Smooth muscle cell (in vitro differentiated cells): ENCODE measurements at regions not wholly inside any gene's neighbourhood (a gene's known extent, or its start where the extent isn't known, plus 50 kb on each side); places are given as distances from the start of the nearest gene placed in this dataset.

Source experiments
- DNase-seq: peaks from one replicate; lab custom pipeline; 2025; ENCODE audit not compliant: unreplicated experiment; lab: John Stamatoyannopoulos, UW
- H2AFZ ChIP-seq: fragments of 200-600 bp; sonication (generic); 2 replicates; pipeline ENCODE4 v1.6.0; 2016; ENCODE audit warnings: antibody characterized with exemption, low read depth, mild to moderate bottlenecking
- H3F3A ChIP-seq: fragments of 200-600 bp; sonication (generic); 2 replicates; pipeline ENCODE4 v1.6.0; 2017; ENCODE audit warnings: antibody characterized with exemption, low read depth
- H3K27ac ChIP-seq: fragments of 200-600 bp; sonication (generic); 2 replicates; pipeline ENCODE4 v1.5.1; 2016; ENCODE audit warnings: low read depth, mild to moderate bottlenecking
- H3K27me3 ChIP-seq: fragments of 200-600 bp; sonication (generic); 2 replicates; pipeline ENCODE4 v1.6.1; 2016; ENCODE audit warnings: low read depth, mild to moderate bottlenecking
- H3K36me3 ChIP-seq: fragments of 200-600 bp; sonication (generic); 2 replicates; pipeline ENCODE4 v1.5.1; 2016; ENCODE audit warnings: low read depth
- H3K4me1 ChIP-seq: fragments of 200-600 bp; sonication (generic); 2 replicates; pipeline ENCODE4 v1.5.1; 2016; ENCODE audit warnings: low read depth
- H3K4me2 ChIP-seq: fragments of 200-600 bp; sonication (generic); 2 replicates; pipeline ENCODE4 v1.6.0; 2016; ENCODE audit warnings: mild to moderate bottlenecking
- H3K4me3 ChIP-seq: fragments of 200-600 bp; sonication (generic); 2 replicates; pipeline ENCODE4 v1.5.1; 2016; ENCODE audit warnings: mild to moderate bottlenecking
- H3K79me2 ChIP-seq: fragments of 200-600 bp; sonication (generic); 2 replicates; pipeline ENCODE4 v1.6.0; 2016; ENCODE audit warnings: low read depth, mild to moderate bottlenecking
- H3K9ac ChIP-seq: fragments of 200-600 bp; sonication (generic); 2 replicates; pipeline ENCODE4 v1.6.0; 2016; ENCODE audit warnings: low read depth
- H3K9me3 ChIP-seq: fragments of 200-600 bp; sonication (generic); replicated peaks from 2 replicates; pipeline ENCODE4 v1.5.1; 2016; ENCODE audit warnings: low read depth
- H4K20me1 ChIP-seq: fragments of 200-600 bp; sonication (generic); 2 replicates; pipeline ENCODE4 v1.6.0; 2016; ENCODE audit warnings: low read depth
- WGBS: methylation state at CpG from one replicate; pipeline ENCODE4 v1.1.7; 2016; ENCODE audit warnings: low lambda C conversion rate; 5-methylcytosine and 5-hydroxymethylcytosine counted together
- TF ChIP-seq, protein P1 (sequence below): fragments of 200-600 bp; sonication (generic); IDR thresholded peaks from 2 replicates; pipeline ENCODE4 v1.5.1; 2017; ENCODE audit warnings: borderline replicate concordance, mild to moderate bottlenecking, antibody characterized with exemption; ENCODE audit not compliant: insufficient read depth, poor library complexity, severe bottlenecking

DNA sequence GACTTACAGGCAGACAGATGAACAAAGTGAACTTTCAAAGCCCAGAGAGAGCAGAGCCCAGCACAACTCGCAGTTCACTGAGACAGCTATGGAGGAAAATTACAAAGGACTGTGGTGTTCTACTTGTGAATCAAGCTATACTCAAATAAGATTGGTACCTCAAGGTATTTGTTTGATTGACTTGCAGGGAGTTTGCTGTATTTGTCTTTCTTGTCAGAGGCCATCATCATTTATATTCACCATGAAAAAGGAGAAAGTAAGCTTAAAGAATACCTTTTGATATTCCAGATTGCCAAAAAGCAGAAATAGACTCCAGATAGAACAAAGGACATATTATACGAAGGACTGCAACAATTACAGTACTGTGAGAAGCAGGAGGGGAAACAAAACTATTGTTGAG lies 1047.9 kb downstream of the RPA4 start:
- H3K4me3 ChIP-seq, result no peak overlapping the region
- TF ChIP-seq, protein P1, sequence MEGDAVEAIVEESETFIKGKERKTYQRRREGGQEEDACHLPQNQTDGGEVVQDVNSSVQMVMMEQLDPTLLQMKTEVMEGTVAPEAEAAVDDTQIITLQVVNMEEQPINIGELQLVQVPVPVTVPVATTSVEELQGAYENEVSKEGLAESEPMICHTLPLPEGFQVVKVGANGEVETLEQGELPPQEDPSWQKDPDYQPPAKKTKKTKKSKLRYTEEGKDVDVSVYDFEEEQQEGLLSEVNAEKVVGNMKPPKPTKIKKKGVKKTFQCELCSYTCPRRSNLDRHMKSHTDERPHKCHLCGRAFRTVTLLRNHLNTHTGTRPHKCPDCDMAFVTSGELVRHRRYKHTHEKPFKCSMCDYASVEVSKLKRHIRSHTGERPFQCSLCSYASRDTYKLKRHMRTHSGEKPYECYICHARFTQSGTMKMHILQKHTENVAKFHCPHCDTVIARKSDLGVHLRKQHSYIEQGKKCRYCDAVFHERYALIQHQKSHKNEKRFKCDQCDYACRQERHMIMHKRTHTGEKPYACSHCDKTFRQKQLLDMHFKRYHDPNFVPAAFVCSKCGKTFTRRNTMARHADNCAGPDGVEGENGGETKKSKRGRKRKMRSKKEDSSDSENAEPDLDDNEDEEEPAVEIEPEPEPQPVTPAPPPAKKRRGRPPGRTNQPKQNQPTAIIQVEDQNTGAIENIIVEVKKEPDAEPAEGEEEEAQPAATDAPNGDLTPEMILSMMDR, result no peak
- no peak overlapping the region for H3K27ac ChIP-seq
- H4K20me1 ChIP-seq, result no peaks in the 10 kb centered on the region
- no peaks in the 10 kb centered on the region for H3K79me2 ChIP-seq
- H3K9me3 ChIP-seq, result no peaks in the 10 kb centered on the region
- WGBS, result 93% methylated on average over 2 of the region's 2 CpGs
- H3K27me3 ChIP-seq, result no peaks in the 10 kb centered on the region
- no peak for DNase-seq
- H3K4me1 ChIP-seq, result no peaks in the 10 kb centered on the region
- H3K36me3 ChIP-seq, result no peaks in the 10 kb centered on the region
- H3F3A ChIP-seq, result no peaks in the 10 kb centered on the region
- no peak overlapping the region for H2AFZ ChIP-seq
- H3K4me2 ChIP-seq, result no peak overlapping the region
- H3K9ac ChIP-seq, result no peak overlapping the region

DNA sequence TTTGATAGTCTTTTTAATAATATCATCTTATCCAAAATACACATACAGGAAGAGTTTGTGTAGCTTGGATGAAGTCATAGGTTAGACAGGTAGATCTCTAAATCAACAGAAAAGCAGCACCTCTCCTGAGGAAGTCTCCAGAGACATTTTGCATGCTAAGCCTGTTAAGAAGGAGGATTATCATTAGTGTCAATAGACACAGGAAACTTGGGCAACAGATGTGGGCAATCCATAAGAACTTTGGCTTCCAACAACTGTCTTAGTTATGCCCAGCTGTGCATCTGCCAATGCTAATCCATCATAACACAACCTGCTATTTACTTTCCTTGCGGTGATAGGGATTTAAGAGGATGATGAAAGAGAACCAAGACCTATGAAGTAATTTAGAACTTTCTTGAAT lies 1052.6 kb downstream of the RPA4 start:
- H3K4me3 ChIP-seq, result no peak overlapping the region
- H3K9ac ChIP-seq, result no peak overlapping the region
- DNase-seq, result no peak
- TF ChIP-seq, protein P1, result no peak
- no peak overlapping the region for H2AFZ ChIP-seq
- H3K4me1 ChIP-seq, result no peaks in the 10 kb centered on the region
- H3K79me2 ChIP-seq, result no peaks in the 10 kb centered on the region
- H3F3A ChIP-seq, result no peaks in the 10 kb centered on the region
- H3K4me2 ChIP-seq, result no peak overlapping the region
- no peaks in the 10 kb centered on the region for H3K36me3 ChIP-seq
- H3K27ac ChIP-seq, result no peak overlapping the region
- H3K9me3 ChIP-seq, result no peaks in the 10 kb centered on the region
- WGBS, result 80% methylated on average over 1 of the region's 1 CpG
- H4K20me1 ChIP-seq, result no peaks in the 10 kb centered on the region
- no peaks in the 10 kb centered on the region for H3K27me3 ChIP-seq

DNA sequence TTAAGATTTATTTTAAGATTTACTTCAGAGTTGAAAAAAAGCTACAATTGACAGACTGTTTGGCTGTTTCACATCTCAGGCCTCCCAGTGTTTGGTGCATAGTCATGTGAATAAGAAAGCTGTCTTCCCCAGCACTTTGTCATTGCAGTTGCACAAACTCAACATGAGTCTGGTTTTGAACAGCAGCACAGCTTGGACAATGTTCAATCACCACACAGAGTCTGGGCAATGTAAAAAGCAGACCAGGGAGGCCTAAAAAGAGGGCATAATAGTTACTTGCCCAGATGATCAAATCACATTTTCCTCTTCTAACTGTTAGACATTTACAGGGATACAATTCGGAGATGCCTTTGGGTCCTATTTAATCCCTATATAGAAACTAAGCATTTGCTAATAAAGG lies 1055.0 kb downstream of the RPA4 start:
- no peaks in the 10 kb centered on the region for H3F3A ChIP-seq
- no peaks in the 10 kb centered on the region for H4K20me1 ChIP-seq
- TF ChIP-seq, protein P1, result no peak
- H3K36me3 ChIP-seq, result no peaks in the 10 kb centered on the region
- H3K27me3 ChIP-seq, result no peaks in the 10 kb centered on the region
- H3K9ac ChIP-seq, result no peak overlapping the region
- no peak for DNase-seq
- H3K4me1 ChIP-seq, result no peaks in the 10 kb centered on the region
- no peak overlapping the region for H3K27ac ChIP-seq
- peak overlapping the region; percentile 57 for H2AFZ ChIP-seq
- H3K9me3 ChIP-seq, result no peaks in the 10 kb centered on the region
- H3K4me2 ChIP-seq, result no peak overlapping the region
- 59% methylated on average over 1 of the region's 1 CpG for WGBS
- no peak overlapping the region for H3K4me3 ChIP-seq
- no peaks in the 10 kb centered on the region for H3K79me2 ChIP-seq

DNA sequence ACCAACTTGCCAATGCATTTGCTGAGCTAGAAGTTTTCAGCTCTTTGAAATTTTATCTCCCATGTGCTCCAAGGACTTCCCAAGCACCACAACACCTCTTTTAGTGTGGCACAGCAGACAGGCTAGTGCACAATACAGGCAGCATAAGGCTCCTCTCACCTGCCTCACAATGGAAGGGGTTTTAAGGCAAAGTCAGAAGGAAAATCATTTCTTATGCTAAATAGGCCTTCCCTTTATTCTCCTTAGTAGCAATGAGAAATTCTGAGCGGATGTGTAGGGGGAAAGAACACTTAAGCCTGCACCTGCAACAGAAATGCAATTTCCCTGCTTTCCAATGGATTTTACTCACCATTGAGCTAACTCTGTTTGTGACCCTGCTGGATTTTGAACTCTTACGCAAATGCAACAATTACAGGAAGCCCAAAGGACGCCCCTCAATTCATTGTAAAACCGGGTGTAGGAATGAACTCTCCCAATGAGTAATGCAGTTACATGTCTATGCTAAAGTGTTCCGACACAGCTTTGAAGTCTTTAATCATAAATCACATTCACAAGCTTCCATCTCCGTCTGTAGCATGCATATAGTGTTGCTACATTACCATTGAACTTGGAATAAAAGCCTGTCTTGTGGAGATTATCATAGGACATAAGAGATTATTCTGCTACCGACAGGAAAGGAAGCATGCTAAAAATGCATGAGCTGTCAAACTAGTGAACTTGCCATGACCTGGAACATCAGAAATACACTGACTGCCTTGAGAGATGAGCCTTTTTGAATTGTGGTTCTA lies 1084.9 kb downstream of the RPA4 start:
- no peaks in the 10 kb centered on the region for H3K27me3 ChIP-seq
- H3K27ac ChIP-seq, result no peak overlapping the region
- no peak overlapping the region for H3K4me2 ChIP-seq
- no peaks in the 10 kb centered on the region for H3K36me3 ChIP-seq
- H3F3A ChIP-seq, result no peaks in the 10 kb centered on the region
- H2AFZ ChIP-seq, result no peak overlapping the region
- H3K9ac ChIP-seq, result no peak overlapping the region
- H3K4me1 ChIP-seq, result peaks cover 5% of the 10 kb centered on the region
- WGBS, result 55% methylated on average over 7 of the region's 7 CpGs
- TF ChIP-seq, protein P1, result no peak
- DNase-seq, result no peak
- no peak overlapping the region for H3K4me3 ChIP-seq
- no peaks in the 10 kb centered on the region for H4K20me1 ChIP-seq
- H3K79me2 ChIP-seq, result no peaks in the 10 kb centered on the region
- no peaks in the 10 kb centered on the region for H3K9me3 ChIP-seq
